ENCODE measurements at regions not wholly inside any gene's neighbourhood (a gene's known extent, or its start where the extent isn't known, plus 50 kb on each side); places are given as distances from the start of the nearest gene placed in this dataset.

GRCh38 chr15:66832664-66833063 lies 130.6 kb downstream of the SMAD6 start:
- no peak for DNase-seq

DNA sequence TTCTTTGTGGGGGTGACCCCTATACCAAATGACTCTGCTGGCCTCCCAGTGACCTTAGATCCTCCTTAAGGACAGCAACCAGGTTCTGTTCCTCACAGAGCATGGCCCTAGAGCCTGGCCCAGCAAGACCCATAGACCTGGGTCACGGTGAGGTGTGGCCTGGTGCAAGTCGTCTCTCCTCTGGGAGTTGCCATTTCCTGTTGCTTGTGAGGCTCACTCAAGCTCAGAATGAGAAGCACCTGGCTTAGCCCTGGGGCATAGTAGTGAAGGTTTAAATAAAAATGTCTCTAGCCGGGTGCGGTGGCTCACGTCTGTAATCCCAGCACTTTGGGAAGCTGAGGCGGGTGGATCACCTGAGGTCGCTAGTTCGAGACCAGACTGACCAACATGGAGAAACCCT lies 131.3 kb downstream of the SMAD6 start:
- DNase-seq, result no peak

- no peak for DNase-seq
Measured at GRCh38 chr15:66833803-66834202, 131.8 kb downstream of the SMAD6 start.

DNA sequence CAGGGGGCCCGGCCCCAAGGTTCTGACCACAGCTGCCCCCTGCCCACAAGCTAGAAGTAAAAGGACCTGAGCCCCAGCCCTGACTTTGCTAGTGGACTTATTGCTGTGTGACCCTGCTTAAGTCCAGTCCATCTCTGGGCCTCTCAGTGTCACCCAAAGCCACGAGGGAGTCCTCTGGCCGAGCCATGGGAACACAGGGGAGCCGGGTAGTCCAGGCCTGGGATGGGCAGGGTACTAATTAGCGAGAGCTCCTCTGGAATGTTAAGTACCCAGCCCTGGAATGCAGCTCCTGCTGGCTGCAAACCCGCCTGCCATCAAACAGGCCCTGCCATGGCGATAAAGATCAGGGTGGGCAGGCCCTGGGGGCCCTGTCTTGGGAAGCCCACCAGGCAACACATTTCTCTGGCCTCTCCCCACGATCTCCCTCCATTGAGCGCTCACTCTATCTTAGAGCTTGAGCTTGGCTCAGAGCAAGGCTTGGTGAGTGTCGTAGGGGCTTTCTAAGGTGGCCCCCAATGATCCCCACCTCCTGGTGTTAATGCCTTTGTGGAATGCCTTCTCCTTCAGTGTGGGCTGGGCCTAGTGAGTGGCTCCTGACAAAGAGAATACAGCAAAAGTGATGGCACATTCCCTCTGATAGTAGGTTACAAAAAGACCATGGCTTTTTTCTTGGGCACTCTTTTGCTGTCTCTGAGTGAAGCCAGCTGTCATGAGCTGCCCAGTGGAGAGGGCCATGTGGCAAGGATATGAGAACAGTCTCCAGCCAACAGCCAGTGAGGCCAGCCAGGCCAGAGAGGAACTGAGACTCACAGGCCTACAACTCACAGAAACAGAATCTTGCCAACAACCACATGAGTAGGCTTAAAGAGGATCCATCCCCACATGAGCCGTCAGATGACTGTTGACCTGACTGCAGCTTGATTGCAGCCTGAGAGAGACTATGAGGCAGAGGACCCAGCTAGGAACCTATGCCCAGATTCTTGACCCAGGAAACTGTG lies 133.1 kb downstream of the SMAD6 start:
- DNase-seq, result no peak

DNA sequence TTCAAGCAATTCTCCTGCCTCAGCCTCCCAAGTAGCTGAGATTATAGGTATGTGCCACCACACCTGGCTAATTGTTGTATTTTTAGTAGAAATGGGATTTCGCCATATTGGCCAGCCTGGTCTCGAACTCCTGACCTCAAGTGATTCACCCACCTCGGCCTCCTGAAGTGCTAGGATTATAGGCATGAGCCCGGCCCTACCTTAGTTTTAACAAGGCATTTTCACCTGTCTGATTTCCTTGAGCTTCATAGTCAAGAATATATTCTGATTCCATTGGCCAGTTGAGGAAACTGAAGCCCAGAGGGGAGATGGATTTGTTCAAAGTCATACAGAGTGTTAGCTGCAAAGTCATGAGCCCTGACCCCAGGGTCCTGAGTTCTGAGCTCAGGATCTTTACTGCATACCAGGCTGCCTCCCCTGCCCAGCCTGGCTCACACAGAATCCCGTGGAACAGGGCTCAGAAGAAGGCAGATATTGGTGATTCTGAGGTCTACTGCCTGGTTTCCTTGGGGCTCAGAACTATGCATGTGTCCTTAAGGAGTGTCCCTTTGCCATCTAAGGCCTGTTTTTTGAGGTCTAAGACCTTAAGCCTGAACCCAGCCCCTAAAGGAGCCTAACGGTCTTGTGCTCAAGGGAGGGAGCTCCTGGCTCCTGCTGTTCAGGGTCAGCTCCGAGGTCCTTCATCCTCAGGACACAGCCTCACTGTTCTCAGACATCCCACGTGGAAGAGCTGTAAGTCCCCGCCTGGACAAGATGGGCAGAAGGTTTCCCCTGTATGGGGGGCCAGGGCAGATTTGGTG lies 134.4 kb downstream of the SMAD6 start:
- DNase-seq, result no peak

DNA sequence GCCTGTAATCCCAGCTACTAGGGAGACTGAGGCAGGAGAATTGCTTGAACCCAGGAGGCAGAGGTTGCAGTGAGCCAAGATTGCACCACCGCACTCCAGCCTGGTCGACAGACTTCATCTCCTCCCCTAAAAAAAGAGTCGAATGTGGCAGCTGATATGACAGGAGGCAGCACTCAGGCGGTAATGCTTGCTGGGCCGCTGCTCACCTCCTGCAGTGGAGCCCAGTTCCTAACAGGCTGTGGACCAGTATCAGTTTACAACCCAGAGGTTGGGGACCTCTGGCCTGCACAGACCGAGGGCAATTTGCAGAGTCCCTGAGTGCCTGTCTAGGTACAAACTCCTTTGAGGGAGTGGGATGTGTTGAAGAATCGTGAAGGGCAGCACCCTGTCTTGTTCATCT lies 136.2 kb downstream of the SMAD6 start:
- no peak for DNase-seq

DNA sequence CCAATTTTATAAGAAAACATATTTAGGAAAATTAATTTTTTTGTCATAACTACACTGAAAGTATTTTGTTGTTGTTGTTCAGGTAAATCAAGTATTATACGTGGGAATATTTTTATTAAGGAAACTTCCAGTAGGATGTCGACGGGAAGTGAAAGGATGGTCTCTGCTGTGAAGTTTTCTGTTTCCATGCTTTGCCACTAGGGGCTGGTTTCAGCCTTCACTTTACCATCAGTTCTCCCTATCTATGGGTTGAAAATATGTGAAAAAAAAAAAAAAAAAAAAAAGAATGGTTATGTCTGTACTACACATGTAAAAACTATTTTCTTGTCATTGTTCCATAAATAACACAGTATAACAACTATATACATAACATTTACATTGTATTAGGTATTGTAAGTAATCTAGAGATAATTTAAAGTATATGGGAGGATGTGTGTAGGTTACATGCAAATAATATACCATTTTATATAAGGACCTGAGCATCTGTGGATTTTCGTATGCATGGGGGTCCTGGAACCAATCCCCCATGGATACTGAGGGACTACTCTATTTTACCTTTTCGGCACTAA lies 136.7 kb downstream of the SMAD6 start:
- no peak for DNase-seq

DNA sequence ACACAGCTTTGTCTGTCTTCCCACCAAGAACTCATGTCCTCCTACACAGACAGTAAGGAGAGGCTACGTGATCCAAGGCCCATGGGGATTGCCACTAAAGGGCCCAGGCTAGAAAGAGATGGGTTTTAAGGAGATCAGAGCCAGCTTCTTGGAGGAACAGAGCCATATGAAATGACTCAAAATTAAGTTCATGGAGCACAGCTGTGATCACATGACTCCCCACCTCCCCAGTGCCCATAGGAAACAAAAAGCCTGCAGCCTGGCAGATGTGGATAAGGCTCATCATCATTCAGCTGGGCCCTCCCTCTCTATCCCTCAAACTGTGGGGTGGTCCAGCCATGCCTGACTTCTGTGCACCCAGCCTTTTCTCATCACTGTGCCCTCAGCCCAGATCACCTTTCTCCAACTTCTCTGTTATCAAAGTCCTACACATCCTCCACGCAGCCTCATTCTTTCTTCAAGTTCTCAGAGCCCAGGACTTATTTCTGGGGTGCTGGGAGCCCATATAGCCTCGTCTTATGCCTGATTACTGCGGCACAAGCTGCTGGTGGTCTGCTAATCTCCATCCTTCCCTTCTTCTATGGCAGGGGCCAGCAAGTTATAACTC lies 137.6 kb downstream of the SMAD6 start:
- DNase-seq, result no peak

GRCh38 chr15:66840615-66841390 lies 138.8 kb downstream of the SMAD6 start:
- DNase-seq, result no peak

DNA sequence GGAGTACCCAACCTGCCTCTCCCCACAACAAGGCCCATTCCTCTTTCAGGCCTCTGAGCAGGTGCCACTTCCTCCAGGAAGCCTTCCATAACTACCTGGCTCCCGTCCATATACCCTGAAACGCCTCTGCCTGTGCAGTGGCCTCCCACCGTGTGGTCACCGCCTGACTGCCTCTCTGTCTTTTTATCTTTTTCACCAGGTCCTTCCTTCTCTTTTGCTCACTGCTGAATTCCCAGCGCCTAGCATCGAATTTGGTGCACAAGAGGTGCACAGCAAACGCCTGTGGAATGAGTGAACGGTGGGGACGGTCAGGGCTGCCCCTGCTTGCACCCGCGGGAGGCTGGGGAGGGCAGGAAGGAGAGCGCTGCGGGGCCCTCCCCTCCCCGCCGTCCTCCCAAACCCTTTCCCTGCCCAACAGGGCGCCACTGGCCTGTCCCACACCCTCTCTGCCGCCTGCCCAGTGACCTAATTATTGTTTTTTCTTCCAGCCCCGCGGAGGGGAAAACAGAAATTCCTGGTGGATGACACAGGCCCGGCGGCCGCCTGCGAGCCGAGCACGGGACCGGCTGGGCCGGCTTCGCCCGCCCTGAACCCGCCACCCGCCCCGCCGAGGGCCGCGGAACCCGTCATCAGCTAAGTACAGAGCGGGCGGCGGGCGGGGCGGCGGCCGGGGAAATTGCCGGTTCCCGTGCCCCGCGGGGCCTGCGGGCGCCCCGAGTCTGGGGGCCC lies 140.1 kb downstream of the SMAD6 start:
- DNase-seq, result no peak

DNA sequence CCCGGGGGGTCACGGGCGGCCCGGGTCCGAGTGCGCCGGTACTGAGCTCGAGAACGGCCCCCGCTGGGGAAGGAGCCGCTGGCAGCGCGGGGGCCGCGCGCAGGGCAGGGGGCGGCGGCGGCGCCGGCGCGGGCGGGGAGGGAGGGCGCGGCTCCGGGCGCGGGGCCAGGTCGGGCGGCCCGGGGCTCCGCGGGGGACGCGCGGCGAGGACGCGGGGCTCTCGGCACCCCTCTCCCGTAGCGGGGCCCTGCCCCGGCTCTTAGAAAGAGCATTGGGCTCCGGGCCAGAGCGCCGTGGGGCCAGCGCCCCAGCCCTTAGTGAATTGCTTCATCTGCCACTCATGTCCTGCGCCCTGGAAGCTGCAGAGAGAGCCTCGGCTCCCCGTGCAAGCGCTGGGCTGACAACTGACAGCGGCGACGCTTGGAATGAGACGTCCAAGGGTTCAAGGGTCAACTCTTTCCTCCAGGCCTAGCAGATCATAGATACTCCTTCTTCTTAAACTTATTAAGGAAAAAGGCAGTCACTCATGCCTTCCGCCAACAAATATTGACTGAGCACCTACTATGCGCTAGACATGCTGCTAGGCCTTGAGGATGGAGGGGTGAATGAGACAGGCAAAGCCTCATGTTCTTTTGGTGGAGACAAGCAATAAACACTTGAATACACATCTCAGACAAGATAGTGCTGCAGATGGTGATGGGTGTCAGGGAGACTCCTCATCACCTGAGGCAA lies 140.8 kb downstream of the SMAD6 start:
- no peak for DNase-seq

DNA sequence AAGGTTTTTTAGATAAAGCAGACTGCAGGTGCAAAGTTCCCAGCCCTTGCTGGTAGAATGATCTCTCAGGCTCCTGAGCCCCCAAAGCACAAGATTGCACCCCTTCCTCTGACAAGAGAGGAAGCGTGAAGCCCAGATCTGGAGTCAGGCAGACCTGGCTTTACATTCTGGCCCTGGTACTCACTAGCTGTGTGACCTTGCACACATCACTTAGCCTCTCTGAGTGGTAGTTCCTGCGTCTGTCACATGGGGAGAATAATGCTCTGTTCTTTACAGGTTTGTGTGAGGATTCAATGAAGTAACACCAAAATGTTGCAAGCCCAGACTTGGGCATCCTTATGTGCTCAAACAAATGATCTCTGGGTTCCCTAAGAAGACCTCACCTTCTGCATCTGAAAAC lies 141.5 kb downstream of the SMAD6 start:
- no peak for DNase-seq

DNA sequence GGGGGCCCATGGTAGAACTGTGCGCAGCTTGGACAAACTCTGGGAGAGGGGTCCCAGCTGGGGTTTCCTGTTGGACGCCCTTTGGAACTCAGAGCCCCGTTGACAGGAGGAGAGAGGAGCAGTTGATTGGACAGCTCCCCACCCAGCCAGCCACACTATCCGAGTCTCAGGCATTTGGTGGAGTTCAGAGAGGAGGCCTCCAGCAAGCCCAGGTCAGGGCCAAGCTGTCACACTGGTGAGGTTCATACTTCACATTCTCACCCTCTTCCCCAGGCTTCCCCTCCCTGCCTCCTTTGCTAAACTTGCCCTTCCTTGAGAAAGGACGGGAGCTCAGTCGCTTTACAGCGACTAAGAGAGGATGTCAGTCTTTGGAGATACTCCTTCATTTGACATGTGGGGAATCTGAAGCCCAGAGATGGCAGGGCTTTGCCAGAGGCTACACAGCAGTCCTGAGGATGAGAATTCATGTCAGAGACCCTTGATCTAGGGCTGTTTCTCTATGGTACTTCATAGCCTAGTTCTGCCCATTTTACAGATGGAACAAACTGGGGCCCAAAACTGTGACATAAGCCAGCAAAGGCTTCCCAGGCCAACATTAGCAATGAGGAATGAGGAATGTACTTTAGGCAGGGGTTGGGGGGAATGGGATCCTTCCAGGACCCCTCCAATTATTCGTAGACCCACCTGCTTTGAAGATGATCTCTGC lies 142.2 kb downstream of the SMAD6 start:
- no peak for DNase-seq

GRCh38 chr15:66844747-66845145 lies 142.7 kb downstream of the SMAD6 start:
- no peak for DNase-seq

DNA sequence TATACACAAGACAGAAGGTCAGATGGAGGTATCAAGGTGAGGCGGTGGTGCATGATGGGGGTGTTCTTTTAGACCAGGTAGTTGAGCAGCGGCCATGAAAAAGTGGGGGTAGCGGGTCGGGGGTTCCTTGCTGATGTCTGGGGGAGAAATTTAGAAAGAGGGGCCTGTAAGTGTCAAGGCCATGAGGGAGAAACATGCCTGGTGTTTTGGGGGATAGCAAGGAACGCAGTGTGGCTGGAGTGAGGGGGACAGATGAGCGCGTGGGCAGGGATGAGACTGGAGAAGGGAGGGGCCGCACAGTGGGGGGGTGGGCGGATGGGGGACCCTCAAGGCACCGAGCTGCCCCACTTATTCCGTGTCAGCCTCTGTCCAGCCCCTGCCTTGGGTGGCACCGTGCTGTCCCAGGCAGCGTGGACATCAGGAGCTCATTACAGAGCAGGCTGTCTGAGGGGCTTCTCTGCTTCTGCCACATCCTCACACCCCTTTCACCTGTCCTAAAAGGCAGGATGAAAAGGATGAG lies 143.3 kb downstream of the SMAD6 start:
- no peak for DNase-seq

- no peak for DNase-seq
Measured at GRCh38 chr15:66846031-66846430, 144.0 kb downstream of the SMAD6 start.

- no peak for DNase-seq
Measured at GRCh38 chr15:66846811-66847210, 144.8 kb downstream of the SMAD6 start.

- no peak for DNase-seq
Measured at GRCh38 chr15:66847565-66847991, 145.5 kb downstream of the SMAD6 start.

GRCh38 chr15:66848116-66848515 lies 146.1 kb downstream of the SMAD6 start:
- DNase-seq, result no peak

Data from effector CD8-positive, alpha-beta T cell (primary cell).